Stimulated activated CD4-positive, alpha-beta T cell treated with anti-CD3 and anti-CD28 coated beads, Interleukin-4, amount 100 ng/mL, for 4 hours (primary cell): ENCODE measurements at regions not wholly inside any gene's neighbourhood (a gene's known extent, or its start where the extent isn't known, plus 50 kb on each side); places are given as distances from the start of the nearest gene placed in this dataset.

Experiments
- DNase-seq, 2 experiments: peaks; one replicate each; pipeline ENCODE4 v3.0.0-alpha.2; 2020

- no peak for DNase-seq
Measured at GRCh38 chr5:74206579-74207550, 433.7 kb downstream of the ENC1 start.

- DNase-seq: no peak
Measured at GRCh38 chr5:74205767-74206578, 434.6 kb downstream of the ENC1 start.

- DNase-seq: no peak
Measured at GRCh38 chr5:74201334-74202081, 439.0 kb downstream of the ENC1 start.

- DNase-seq: no peak
Measured at GRCh38 chr5:74200560-74200959, 440.0 kb downstream of the ENC1 start.

- DNase-seq: no peak
Measured at GRCh38 chr5:74199436-74200210, 440.9 kb downstream of the ENC1 start.

GRCh38 chr5:74199005-74199404 is 441.5 kb downstream of the ENC1 start:
- no peak for DNase-seq

GRCh38 chr5:74198156-74198555 is 442.4 kb downstream of the ENC1 start:
- no peak for DNase-seq

GRCh38 chr5:74196233-74196632 is 444.3 kb downstream of the ENC1 start:
- no peak for DNase-seq

- DNase-seq: no peak
Measured at GRCh38 chr5:74194196-74194595, 446.3 kb downstream of the ENC1 start.

GRCh38 chr5:74192606-74193299 is 447.8 kb downstream of the ENC1 start:
- no peak for DNase-seq

- no peak for DNase-seq
Measured at GRCh38 chr5:74188351-74189105, 452.0 kb downstream of the ENC1 start.

- no peak for DNase-seq
Measured at GRCh38 chr5:74187757-74188156, 452.8 kb downstream of the ENC1 start.

- DNase-seq: no peak
Measured at GRCh38 chr5:74186356-74187315, 453.9 kb downstream of the ENC1 start.

- DNase-seq: no peak
Measured at GRCh38 chr5:74185599-74185998, 454.9 kb downstream of the ENC1 start.

GRCh38 chr5:74184649-74185048 is 455.9 kb downstream of the ENC1 start:
- DNase-seq: no peak

- no peak for DNase-seq
Measured at GRCh38 chr5:74183041-74183440, 457.5 kb downstream of the ENC1 start.

- DNase-seq: no peak
Measured at GRCh38 chr5:74182603-74183002, 457.9 kb downstream of the ENC1 start.

- no peak for DNase-seq
Measured at GRCh38 chr5:74179701-74180100, 460.8 kb downstream of the ENC1 start.

- no peak for DNase-seq
Measured at GRCh38 chr5:74179179-74179578, 461.3 kb downstream of the ENC1 start.

- DNase-seq: no peak
Measured at GRCh38 chr5:74177961-74178360, 462.6 kb downstream of the ENC1 start.
